GM21529 (cell line): ENCODE measurements at regions not wholly inside any gene's neighbourhood (a gene's known extent, or its start where the extent isn't known, plus 50 kb on each side); places are given as distances from the start of the nearest gene placed in this dataset.

Experiments
- ATAC-seq: cut with Tn5 transposase; IDR thresholded peaks from one replicate; pipeline ENCODE4 v1.9.1; 2021; ENCODE audit not compliant: unreplicated experiment

DNA sequence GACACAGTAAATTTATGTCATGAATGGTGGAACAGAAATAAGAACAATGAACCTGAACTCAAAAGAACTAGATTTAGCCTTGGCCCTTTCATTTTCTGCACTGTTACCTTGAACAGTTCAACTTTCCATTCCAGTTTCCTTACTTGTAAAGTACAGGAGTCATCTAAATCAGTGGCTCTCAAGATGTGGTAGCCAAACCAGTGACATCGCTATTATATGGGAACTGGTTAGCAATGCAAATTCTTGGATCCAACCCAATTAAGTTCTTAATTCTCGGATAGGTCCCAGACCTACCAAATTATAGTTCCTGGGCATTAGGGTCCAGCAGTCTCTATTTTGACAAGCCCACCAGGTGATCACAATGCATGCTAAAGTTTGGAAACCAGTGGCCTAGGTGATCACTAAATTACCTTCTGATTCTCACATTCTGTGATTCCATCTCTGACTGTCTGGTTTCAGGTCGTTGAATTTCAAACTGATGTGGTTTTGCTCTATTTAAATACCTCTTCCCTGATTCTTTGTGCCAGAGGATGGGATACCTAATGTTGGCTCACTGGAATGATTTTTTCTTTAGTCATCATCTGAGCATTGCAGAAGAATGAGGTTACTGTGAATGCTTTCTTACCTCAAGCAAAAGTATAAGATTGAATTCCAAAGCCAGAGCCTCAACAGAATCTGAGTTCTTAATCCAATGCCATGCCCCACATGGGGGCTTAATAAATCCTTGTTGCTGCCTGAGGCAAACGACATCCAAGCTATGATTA lies 253.8 kb downstream of the ENC1 start:
- no peak for ATAC-seq

DNA sequence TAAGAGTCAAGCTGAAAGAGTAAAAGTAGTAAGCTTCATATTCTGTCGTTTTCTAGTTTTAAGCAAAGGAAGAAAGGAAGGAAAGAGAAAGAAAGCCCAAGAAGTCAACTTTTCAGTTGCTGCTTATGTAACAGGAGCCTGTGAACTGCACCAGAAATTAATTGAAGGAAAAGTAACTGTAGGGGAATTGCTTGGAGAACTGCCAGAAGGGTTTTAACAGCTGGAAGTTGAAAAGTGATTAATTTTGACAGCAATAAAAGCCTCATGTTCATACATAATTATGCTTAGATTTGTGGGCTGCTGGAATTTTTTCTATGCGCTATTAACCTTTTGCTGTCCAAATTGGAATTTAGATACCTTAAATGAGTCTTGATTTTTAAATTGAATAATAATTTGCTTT lies 255.7 kb downstream of the ENC1 start:
- no peak for ATAC-seq

DNA sequence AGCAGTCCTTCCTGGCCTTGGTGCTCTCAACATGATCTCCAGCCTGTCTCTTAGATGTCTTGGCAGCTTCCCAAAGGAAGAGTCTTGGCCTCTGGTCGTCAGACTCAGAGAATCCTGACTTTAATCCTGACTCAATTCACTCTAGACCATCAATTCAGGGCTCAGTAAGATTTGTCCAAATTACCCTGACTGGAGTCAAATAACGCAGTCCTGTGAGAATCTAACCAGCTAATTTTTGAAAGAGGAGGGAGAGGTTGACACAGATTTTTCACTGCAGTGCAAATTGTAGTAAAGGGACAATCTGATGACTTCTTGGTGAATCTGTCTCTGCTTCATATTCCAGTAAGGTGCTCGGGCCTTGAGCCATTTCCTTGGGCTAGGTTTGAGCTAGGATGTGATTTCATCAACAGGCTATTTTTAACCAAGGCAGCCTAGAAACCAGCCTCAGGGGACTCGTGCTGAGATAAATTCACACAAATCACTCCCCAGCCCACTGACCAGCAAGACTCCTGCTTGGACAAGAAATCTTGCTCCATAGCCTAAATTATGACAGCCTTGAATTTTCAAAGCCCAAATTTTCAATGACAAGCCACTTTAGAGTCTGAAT lies 257.4 kb downstream of the ENC1 start:
- ATAC-seq, result no peak

DNA sequence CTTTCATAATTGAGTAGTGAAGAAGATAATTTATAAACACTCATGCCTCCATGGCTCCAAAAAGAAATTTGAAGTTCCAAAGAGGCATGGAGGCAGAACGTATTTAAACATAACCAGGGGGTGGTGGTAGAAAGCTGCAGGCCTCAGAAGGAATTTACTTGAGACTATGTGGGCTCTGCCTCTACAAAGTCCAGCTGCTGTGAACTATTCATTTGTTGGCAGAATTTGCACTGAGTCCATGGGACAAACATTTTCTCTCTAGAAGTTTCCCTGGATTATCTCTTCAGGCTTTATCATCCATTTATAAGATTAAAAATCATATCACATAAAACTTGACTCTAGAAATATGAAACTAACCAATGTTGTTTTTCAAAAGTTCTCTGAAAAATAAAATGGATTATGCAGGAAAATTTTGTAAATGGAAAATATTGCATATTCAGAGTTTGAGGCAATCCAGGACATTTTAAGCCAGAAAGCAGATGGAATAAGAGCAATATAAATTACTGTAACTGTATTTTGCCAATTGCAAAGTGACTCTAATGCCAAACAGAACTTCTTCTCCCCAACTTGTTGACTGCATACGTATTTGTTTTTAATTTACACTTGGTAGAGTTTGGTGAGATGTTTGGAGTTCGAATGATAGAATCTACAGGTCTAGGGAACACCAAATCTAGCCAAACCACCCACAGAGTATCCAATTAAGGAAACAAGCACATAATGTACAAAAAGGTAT lies 258.2 kb downstream of the ENC1 start:
- no peak for ATAC-seq

DNA sequence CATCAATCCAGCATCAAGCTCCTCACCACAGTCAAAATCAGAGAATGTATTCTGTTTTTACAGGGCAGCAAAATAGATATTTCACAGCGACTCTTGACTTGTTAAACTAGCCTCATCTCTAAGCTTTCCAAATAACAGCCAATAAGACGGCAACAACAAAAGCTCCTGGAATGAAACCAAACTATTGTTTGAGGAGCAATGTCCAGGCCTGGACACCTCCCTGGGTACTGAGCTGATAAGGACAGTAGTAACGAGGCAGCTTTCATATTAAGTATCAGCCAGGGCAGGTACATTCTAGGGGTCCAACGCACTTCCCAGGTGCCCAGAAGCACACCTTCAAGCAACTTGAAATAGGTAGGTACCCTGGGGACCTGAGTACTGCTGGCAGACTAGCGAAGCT lies 260.3 kb downstream of the ENC1 start:
- no peak for ATAC-seq

DNA sequence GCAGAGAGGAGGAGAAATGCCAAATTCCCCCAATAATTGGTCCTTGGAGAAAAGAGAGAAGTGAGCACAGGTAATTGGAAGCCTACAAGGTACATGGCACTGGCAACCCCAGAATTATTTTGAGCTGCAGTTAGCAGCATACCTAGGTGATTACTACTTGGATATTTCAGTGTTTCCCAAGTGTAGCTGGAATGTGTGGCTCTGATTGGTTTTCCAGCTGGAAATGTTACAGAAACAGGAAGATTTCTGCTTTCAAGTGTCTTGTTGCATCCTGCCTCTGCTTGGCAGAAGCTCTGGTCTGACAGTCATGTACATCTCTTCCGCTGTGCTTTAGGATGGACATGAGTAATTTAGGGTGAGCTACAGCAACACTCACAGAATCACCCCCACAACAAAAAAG lies 262.1 kb downstream of the ENC1 start:
- ATAC-seq, result no peak

DNA sequence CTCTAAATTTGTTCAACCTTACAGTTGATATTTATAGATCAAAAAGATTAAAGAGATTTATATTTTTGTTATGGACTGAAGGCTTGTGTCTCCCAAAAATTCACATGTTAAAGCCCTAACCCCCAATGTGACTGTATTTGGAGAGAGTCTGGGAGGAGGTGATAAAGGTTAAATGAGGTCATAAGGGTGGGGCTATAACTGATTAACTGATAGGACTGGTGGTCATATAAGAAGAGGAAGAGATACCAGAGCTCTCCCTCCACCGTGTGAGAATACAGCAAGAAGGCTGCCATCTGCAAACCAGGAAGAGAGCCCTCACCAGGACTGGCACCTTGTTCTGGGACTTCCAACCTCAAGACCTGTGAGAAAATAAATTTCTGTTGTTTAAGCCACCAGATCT lies 264.3 kb downstream of the ENC1 start:
- ATAC-seq, result no peak

DNA sequence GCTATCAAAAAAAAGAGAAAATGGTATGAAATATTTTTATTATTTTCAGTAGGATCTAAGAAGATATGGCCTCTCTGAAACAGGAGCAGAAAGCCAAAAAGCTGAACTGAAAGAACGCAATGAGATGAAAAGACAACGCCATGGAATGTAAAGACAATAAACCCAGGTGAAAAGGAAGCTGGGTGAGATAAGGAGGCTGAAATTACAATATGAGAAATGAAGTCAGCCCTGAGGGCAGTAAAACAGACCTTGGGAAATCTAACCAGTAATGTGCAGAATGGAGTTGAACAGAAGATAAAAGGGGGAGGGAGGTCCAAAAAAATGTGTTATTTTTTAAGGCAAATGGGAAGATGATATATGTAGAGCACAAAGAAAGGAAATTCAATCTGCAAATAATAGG lies 265.3 kb downstream of the ENC1 start:
- ATAC-seq, result no peak

DNA sequence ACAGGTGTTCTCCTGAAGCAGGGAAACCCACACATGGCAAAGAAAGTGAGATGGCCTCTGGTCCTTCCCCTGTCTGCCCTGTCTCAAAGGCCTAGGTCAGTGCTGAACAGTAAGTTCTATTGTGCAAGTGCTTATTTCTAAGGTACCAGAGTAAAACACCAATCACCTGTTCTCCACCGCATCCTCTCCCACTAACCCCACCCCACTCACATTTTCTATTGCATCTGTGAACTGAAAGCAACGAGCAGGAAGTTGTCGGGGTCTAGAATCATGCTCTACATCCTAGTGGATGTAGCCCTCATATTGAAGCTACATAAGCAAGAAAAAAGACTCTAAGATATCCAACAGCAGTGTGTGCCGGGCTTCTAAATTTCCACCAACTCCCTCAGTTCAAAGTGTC lies 265.9 kb downstream of the ENC1 start:
- ATAC-seq, result no peak

DNA sequence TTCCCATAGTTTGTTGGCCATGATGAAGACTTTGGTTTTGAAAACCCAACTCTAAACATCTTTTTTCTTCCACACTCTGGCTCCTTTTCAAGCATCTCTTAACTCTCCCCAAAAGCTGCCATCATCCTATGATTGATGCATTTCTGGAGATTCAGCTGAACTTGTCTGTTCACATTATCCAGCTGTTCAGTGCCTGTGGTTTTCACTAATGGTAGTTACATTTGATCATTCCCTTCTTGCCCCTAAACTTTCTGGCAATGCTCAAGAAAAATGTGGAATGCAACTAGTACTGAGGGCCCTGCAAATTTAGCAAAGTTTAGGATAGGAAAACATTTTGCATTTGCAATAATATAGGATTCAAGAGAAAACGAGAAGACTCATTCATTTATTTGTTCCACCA lies 267.5 kb downstream of the ENC1 start:
- ATAC-seq, result no peak

DNA sequence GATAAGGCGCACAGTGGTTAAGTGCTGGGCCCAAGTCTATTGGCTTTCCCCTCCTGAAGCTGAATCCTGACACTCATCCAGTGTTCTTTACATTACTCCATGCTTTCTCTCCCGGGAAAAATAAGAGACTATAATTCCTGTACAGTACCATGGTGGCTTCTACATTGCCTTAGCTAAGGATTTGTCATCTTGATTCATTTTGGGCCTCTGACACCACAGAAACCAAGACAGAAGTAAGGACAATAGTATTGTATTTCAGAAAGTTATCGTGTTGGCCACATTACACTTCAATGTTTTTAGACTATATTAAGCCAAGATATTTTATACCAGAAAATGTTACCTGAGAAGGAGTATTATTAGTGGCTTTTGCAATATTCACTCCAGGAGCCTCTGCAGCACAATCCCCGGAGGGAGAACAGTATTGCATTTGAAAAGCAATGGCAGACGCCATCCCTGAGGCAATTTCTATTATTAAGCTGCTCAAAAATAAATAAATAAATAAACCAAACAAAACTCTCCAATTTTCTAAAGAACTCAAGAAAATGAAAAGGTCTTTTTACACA lies 267.9 kb downstream of the ENC1 start:
- ATAC-seq, result no peak

DNA sequence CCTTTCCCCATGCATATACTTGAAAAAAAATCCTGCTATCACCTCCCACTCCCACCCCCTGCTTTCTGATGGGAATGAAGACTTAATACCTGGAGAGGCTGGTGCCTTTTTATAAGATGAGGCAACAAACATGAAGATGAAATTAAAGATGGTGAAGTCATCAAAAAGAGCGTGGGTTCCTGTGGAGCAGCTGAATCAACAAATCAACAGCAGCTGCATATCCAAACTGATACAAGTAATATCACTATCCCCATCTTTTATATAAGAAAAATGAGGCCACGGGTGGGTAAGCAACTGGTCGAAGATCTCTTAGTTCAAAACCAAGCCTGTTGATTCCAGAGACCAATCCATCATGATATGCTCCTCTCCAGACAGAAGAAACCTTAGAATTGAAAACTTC lies 268.5 kb downstream of the ENC1 start:
- no peak for ATAC-seq

DNA sequence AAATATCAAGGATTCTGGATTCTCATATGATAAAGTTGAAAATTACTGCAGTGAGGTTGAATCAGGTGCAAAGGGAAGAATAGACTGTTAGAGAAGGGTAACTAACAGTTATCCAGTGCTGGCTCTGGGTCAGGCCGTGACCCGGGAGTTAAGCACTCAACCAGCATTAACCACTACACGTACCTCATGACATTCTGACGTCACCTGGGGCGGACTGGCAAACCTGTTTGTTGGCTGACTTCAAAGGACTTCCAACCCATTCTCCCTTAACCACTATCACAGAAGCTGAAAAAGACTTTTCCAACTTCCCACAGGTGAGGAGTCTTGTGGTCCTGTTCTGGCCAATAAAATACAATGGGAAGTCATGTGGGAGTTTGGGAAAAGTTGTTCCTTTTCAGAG lies 268.9 kb downstream of the ENC1 start:
- ATAC-seq, result no peak

DNA sequence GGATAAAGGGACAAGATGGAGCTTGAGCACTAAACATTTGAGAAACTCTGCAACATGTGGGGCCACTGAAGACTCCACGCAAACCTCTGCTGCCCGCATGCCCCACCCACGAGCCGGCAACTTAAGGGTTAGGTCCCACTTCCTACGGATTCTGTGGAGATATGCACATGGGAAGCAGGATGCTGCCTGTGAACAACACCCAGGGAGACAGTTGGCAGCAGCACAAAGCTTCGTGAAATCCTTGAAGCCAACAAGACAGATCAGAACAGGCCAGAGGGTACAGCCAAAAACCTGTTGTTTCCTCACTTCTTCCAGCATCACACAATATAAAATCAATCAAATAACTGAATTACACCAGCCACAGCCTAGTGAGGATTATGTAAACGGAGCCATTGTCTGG lies 270.4 kb downstream of the ENC1 start:
- ATAC-seq, result no peak

DNA sequence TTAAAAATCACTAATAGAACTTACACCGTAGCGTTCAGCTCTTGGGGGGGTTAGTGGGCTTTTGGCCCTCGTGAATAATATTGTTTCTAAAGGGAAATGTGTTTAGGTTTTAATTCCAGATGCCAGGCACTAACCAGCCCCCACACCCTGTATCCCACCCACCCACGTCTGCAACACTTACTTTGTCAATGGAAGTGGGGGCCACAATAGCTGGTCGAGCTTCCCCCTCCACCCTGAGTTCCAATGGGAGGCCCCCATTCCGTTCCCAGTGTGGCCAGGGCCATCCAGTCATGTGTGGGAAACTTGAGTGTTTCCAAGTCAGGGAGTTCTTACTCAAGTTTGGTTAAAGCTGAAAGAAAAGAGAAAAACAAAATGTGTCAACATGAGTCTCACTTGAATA lies 271.4 kb downstream of the ENC1 start:
- no peak for ATAC-seq

DNA sequence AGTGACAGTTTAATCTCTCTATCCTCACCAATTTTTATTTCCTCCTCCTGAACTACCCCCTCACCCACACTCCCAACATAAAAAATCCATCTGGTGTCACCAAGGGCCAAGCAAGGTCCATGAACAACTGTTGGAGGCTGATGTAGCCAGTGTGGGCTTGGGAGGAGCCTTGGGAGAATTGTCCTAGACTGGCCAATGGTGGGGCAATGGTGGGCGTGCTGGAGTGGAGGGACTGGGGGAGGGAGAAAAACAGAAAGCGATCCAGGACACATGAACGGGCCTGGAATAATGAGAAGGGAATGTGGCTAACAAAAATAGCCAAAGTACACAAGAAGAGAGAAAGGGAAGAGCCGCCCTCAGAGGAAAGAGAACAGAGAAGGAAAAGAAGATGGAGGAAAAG lies 272.6 kb downstream of the ENC1 start:
- no peak for ATAC-seq

DNA sequence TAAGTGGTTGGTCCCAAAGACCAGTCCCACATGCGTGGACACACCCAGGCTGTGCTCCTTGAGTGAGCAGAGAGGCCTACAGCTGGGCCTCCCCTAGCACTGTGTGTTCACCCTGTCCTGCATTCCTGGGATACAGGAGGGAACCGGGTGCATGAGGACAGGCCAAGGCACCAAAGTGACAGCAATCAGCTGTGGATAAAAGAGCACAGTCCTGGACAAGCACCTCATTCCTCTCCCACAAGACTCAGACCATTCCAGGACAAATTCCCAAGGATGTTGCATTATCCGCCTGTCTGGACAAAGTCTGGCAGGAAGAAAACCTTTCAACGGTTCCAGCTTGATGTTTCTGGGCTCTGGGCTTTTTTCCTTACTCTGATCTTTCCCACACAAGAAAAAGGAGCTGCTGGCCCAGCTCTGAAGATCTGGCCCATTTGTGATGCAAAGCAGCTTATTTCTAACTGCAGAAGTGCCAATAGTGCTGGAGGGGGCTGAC lies 273.2 kb downstream of the ENC1 start:
- no peak for ATAC-seq

DNA sequence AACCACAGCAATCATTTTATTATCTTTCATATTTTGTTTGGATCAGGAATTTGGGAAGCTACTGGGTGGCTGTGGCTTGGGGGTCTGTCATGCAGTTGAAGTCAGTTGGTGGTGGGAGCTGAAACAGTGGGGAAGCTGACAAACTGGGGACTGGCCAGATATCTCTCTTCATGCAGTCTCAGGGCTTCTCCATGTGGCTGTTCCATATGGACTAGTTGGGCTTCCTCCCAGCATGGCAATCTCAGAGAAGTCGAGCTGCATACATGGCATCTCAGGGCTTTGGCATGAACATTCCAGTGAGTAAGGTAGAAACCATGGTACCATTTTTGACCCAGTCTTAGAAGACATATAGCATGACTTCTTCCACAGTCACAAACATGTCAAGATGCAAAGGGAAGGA lies 274.8 kb downstream of the ENC1 start:
- no peak for ATAC-seq

DNA sequence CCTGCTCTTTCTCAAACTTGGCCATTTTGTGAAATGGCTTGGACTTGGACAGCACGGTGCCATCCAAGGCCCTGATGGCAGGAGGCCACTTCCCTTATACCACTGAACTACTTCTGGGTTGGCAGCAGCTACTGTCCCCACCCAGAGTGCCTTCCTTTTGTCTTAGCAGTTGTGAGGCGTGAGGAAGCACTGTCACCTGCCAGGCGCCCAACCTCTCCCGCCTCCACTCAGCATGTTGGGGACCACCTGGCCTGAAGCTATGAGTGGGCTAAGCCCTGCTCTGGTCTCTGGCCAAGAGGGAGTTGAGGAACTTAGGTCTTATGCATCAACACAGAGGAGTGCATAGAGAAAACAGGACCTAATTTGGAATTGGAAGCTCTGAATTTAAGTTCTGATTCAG lies 276.0 kb downstream of the ENC1 start:
- no peak for ATAC-seq

DNA sequence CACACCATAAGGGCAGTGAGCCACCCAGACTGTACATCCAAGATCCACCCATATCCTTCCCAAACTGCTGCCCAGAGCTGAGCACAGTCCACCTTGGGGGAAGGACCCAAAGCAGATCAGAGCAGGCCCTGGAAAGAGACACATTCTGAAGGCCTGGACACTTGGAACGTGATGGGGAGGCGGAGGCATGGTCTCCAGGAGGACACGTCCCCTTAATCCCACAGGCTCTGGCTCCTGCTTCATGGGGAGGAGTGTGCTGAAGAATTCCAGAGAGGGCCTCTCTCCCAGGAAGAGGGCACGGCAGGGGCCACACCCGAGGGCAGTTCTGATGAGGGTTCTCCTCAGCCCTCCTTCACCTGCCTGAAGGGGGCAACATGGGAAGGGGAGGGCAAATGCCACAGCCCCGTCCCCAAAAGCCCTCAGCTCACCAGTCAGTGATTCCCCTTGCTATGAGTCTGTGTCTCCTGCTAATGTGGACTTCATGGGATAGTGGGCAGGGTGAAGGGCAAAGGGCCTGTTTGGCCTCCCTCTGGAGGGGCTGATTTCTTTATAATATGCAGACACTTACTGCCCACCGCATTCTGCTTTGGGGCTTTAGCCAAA lies 276.8 kb downstream of the ENC1 start:
- ATAC-seq, result no peak
